HG02852 (cell line): ENCODE measurements at regions not wholly inside any gene's neighbourhood (a gene's known extent, or its start where the extent isn't known, plus 50 kb on each side); places are given as distances from the start of the nearest gene placed in this dataset.
"Not testable (repeated sequence)": the region's sequence is repeated elsewhere in the genome, so short reads cannot be mapped to it uniquely, and the experiment has no call there.

Experiments used
- ATAC-seq: cut with Tn5 transposase; IDR thresholded peaks from one replicate; pipeline ENCODE4 v1.9.1; 2021; ENCODE audit warnings: mild to moderate bottlenecking, moderate library complexity; ENCODE audit not compliant: unreplicated experiment

- no peak for ATAC-seq
These were observed 94.6 kb upstream of the FAM204A start for GRCh38 chr10:118436742-118437141.

GRCh38 chr10:118430190-118430589, 88.1 kb upstream of the FAM204A start:
- no peak for ATAC-seq

- ATAC-seq, result peak; percentile 80
These were observed 81.8 kb upstream of the FAM204A start for GRCh38 chr10:118423800-118424442.

GRCh38 chr10:118422241-118422640, 80.1 kb upstream of the FAM204A start:
- ATAC-seq, result no peak

GRCh38 chr10:118420049-118420448, 77.9 kb upstream of the FAM204A start:
- ATAC-seq, result not testable (repeated sequence)

DNA sequence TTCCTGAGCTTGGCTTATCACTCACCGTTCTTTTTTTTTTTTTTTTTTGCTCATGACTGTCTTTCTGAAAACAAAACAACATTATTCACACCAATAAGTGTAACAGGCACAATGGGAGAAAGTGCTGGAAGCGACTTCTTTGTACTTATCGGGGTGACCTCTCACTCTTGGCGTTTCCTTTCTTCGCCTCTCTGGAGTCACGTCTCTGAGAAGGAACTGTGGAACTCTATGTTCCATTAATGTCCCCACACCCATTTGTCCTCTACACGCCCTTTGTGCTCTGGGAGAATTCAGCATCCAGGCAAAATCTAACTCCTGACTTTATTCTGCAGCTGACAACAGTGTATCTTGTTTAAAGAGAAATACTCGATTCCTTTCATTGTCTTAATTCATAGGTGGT, 70.8 kb upstream of the FAM204A start:
- no peak for ATAC-seq

DNA sequence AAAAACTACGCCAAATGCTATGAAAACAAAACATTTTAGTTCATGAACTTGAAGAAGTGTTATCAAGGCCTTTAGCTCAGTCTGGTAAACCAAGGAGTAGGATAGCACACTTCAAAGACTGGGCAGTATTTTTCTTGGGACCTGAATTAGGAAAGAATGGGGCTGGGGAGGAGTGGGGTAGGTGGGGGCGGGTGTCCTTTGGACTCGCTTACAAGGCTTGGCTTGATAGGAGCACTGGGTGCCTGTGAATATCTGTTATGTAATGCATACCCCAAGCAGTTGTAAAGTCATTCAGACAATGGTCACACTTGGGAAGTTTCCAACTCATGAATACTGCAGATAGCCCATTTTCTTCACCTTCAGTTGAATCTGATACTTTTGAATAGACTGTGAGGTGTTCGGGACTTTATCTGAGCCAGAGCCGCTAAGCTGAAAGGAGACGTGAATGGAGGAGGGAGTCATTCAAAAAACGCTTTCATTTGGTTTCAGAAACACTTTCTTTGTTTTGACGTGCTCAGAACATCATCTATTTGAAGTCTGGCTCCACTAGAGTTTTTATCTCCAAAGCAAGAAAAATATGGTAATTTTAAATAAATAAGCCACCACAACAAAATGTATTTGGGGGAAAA, 70.1 kb upstream of the FAM204A start:
- no peak for ATAC-seq

DNA sequence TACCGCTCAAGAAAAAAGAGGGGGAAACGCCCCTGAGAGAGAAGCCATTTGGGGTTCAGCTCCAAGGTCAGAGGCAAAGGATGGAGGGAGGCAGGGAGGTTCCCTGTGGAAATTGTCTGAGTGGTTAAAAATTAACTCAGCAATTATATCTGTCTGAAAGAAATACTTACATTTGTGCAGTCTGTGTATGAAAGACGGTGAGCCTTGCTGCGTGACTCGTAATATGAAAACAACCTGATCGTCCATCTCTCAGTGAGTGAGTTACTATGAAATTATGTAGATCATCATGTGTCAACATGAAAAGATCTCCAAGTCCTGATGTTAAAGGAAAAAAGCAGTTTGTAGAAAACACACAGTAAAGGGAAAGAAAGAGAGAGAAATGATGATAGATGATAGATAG, 67.2 kb upstream of the FAM204A start:
- ATAC-seq, result no peak

GRCh38 chr10:118408181-118408580, 66.1 kb upstream of the FAM204A start:
- ATAC-seq, result no peak

- ATAC-seq, result no peak
These were observed 65.7 kb upstream of the FAM204A start for GRCh38 chr10:118407777-118408176.

- no peak for ATAC-seq
These were observed 64.9 kb upstream of the FAM204A start for GRCh38 chr10:118407026-118407425.

- ATAC-seq, result no peak
These were observed 63.8 kb upstream of the FAM204A start for GRCh38 chr10:118405928-118406327.

GRCh38 chr10:118403967-118404366, 61.8 kb upstream of the FAM204A start:
- no peak for ATAC-seq

GRCh38 chr10:118401708-118402193, 59.6 kb upstream of the FAM204A start:
- no peak for ATAC-seq

DNA sequence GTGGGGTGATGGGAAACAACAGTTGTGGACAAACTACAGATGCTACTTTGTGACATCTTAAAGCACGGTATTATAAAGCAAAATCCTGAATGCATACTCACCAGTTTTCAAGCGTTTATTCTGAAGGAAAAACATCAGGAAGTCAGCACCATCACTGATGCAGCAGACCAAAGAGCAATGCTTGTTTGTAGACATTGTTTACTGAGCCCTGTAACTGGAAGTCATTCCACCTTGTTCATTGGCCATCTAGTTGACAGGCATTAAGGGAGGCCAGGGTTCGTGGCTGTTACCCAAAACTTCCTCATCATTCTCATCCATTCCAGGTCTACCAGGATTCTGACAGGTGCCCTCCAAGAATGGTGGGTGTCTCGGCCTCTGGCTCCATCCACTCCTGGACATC, 55.3 kb upstream of the FAM204A start:
- ATAC-seq, result no peak

DNA sequence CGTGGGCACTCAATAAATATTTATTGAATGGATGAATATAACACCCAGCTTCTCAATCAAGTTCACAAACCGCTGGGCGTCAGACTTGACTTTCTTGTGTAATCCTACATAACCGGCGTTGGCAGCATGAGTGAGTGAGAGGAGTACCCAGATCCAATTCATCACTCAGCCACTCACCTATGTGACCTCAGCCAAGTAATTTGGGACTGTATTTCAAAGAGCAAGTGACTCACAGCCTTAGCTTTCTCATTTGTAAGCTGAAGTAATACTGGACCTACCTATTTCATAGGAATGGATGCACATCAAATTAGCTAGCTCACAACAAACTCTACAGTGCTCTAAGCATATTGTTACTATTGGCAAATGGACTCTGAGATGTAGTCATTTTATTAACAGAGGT, 53.8 kb upstream of the FAM204A start:
- no peak for ATAC-seq

DNA sequence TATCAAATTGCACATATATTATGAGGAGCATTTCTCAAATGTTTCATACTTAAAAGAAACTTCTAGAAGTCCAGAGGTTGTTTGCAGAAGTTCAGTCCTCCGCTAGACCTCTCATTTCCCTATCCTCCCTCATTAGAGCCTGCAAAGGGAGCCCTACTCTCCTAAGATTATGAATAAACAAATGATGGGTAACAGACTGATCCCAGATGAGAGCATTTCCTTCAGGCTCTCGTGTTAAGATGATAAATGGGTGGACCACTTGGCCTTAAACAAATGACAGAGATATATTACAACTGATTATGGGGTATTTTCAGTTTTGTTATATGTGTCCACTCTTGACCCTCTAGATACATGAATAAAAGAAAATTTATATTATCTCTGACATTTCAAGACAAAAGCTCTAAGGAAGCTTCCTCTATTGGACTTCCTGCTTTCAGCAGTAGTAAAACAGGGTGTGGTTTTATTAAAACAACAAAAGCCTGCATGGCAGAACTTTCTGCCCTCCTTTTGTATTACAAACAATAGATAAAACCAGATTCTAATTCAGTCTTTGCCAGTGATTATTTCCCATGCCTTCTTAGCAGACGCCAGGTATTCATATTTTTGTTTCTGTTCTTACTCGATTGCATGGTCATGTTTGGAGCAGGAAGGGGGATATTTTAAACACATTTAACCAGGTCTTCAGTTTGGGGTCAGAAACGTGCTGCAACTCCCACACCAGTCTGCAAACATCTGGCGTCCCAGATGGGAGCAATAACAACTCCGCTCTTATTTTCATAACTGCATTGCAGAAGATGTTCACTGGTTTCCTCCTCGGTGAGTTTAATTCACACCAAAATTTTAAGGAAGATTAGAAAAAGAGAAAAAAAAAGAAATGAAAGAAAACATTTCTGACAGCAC, 52.4 kb upstream of the FAM204A start:
- ATAC-seq, result no peak

- no peak for ATAC-seq
These were observed 50.6 kb upstream of the FAM204A start for GRCh38 chr10:118392761-118393160.
